Left ventricle myocardium inferior (tissue), 1 donor: ENCODE measurements at regions not wholly inside any gene's neighbourhood (a gene's known extent, or its start where the extent isn't known, plus 50 kb on each side); places are given as distances from the start of the nearest gene placed in this dataset.

Experiments
- DNase-seq: peaks from one replicate; pipeline ENCODE4 v3.0.0-alpha.2; 2020
- H3K27ac ChIP-seq: fragments of 200-600 bp; replicated peaks from 2 replicates; pipeline ENCODE4 v1.8.0; 2021
- H3K27me3 ChIP-seq: fragments of 200-600 bp; 2 replicates; pipeline ENCODE4 v1.8.0; 2021; ENCODE audit warnings: low read depth
- H3K36me3 ChIP-seq: fragments of 200-600 bp; 2 replicates; pipeline ENCODE4 v1.8.0; 2021
- H3K4me1 ChIP-seq: fragments of 200-600 bp; 2 replicates; pipeline ENCODE4 v1.8.0; 2021
- H3K4me3 ChIP-seq: fragments of 200-600 bp; 2 replicates; pipeline ENCODE4 v1.8.0; 2021; ENCODE audit warnings: mild to moderate bottlenecking, moderate library complexity
- H3K9me3 ChIP-seq: fragments of 200-600 bp; replicated peaks from 2 replicates; pipeline ENCODE4 v1.8.0; 2021
- intact Hi-C: fragments of 100-400 bp; cut with micrococcal nuclease; formaldehyde crosslinking; loops from one replicate; pipeline ENCODE4 v1.11.0; 2022
- TF ChIP-seq, protein P1 (sequence below): fragments of 200-600 bp; IDR thresholded peaks from 2 replicates; pipeline ENCODE4 v1.8.0; 2021; ENCODE audit warnings: antibody characterized with exemption, mild to moderate bottlenecking, borderline replicate concordance
- donor health status: DM: no; HTN: yes; CAD: no; lungs with severe emphysema.

DNA sequence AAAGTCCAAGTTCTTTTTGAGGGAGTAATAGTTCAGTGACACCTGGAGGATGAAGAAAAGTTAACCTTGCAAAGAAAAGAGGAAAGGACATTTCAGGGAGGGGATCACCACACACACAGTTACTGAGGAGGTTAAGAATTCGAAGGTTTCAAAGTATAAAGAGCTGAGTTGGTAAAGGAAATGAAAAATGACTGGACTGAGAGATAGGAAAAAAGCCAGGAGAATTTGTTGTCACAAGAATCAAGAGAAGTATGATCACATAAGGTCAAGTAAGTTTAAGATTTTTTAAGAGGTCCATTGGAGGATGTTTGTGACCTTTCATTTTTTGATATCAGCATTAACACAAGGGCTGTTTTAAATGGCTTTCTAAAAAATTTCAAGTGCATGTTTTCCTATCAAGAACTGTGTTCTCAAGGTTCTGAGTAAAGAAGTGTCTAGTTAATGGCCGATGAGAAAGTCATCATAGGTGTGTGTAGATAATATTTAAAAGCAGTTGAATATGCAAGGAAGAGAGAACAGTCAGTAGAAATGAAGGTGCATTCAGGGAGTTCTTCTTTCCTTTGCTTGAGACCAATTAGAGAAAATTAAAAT, 189.2 kb upstream of the RBMS3 start:
- H3K4me1 ChIP-seq, result no peaks in the 10 kb centered on the region
- H3K27me3 ChIP-seq, result no peaks in the 10 kb centered on the region
- TF ChIP-seq, protein P1, sequence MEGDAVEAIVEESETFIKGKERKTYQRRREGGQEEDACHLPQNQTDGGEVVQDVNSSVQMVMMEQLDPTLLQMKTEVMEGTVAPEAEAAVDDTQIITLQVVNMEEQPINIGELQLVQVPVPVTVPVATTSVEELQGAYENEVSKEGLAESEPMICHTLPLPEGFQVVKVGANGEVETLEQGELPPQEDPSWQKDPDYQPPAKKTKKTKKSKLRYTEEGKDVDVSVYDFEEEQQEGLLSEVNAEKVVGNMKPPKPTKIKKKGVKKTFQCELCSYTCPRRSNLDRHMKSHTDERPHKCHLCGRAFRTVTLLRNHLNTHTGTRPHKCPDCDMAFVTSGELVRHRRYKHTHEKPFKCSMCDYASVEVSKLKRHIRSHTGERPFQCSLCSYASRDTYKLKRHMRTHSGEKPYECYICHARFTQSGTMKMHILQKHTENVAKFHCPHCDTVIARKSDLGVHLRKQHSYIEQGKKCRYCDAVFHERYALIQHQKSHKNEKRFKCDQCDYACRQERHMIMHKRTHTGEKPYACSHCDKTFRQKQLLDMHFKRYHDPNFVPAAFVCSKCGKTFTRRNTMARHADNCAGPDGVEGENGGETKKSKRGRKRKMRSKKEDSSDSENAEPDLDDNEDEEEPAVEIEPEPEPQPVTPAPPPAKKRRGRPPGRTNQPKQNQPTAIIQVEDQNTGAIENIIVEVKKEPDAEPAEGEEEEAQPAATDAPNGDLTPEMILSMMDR, result no peak
- intact Hi-C loops, result no loop called here
- no peak overlapping the region for H3K4me3 ChIP-seq
- peaks cover 22% of the 10 kb centered on the region for H3K9me3 ChIP-seq
- no peak for DNase-seq
- H3K27ac ChIP-seq, result no peak overlapping the region
- no peaks in the 10 kb centered on the region for H3K36me3 ChIP-seq

DNA sequence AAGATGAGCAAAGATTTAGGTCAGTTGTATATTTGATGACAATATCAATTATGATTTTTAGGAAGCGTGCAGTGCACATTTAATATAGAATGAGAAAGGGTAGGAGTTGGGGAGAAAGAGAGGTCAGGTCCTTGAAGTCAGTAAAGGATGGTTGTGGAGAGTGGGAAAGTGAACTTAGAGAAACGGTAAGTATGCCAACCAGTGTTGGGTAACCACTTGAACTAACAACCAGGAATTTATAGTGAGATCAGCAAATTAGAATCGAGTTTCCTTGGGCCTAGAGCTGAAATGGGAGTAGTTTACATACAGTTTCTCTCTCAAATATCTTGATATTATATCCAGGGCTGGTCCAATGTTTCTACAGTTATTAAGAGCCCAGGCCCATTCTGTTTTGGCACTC, 188.5 kb upstream of the RBMS3 start:
- Histone ChIP-seq H3K27ac (no peak overlapping the region), H3K27me3 (no peaks in the 10 kb centered on the region), H3K9me3 (peaks cover 29% of the 10 kb centered on the region), H3K4me3 (no peak overlapping the region), H3K4me1 (no peaks in the 10 kb centered on the region), H3K36me3 (no peaks in the 10 kb centered on the region)
- DNase-seq, result no peak
- TF ChIP-seq, protein P1, result no peak
- intact Hi-C loops, result no loop called here

DNA sequence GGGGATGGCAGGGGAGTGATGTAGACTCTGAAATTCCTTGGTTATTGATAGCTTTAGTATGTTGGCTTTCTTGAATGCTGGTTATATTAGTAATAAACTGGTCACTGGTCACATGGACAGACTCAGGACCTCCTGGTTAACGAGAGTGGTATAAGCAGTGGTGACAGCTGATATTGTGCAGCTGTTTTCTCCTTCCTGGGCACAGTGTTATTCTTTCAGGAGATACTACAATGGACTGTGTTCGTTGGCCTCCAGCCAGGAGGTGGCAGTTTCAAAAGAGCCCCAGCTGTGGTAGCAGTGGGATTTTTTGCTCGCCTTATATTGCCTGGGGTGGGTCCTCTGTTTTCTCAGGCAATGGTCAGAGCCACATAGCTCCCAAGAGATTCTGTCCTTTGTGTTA, 181.6 kb upstream of the RBMS3 start:
- Histone ChIP-seq H3K9me3 (peaks cover 29% of the 10 kb centered on the region), H3K27me3 (no peaks in the 10 kb centered on the region), H3K36me3 (no peaks in the 10 kb centered on the region), H3K4me3 (no peak overlapping the region), H3K27ac (no peak overlapping the region), H3K4me1 (no peaks in the 10 kb centered on the region)
- TF ChIP-seq, protein P1, result no peak
- DNase-seq, result no peak
- intact Hi-C loops, result no loop called here

DNA sequence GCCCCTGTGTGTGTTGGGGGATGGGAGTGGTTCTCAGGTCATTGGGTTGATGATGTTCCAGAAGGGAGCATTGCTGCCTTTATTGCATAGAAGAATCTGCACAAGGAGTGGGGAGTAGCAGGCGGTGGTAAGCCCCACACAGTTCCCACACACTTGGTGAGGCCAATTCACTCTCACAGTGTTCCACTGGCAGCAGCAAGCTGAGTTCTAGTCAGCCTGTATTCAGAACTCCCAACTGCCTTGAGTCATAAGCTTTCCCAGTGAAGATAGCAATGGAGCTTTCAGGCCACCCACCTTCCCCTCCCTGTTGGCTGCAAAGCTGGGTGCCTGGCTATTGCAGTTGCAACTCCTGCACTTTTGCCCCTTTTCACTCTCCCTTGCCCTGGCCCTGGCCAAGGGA, 181.1 kb upstream of the RBMS3 start:
- intact Hi-C loops, result no loop called here
- TF ChIP-seq, protein P1, result no peak
- no peak overlapping the region for H3K27ac ChIP-seq
- H3K4me3 ChIP-seq, result no peak overlapping the region
- no peaks in the 10 kb centered on the region for H3K27me3 ChIP-seq
- no peaks in the 10 kb centered on the region for H3K4me1 ChIP-seq
- DNase-seq, result no peak
- H3K36me3 ChIP-seq, result no peaks in the 10 kb centered on the region
- peaks cover 26% of the 10 kb centered on the region for H3K9me3 ChIP-seq

DNA sequence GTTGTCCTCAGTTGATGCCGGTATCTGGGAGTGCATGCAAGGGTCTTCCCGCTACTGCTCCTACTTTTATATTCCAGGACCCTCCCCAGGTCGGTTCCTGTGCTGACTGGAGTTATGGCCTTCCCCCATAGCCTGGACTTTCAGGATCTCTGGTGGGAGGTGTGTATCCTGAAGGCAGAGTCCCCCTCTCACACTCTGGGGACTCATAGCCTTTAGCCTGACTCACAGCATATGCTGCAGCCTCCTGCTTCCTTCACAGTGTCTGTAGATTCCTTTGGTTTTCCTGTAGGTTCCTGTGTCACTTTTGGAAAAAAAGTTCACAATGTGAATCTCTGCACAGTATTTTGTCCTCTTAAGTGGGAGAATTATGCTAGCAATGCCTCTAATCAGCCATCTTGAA, 180.6 kb upstream of the RBMS3 start:
- TF ChIP-seq, protein P1, result no peak
- Histone ChIP-seq H3K9me3 (peaks cover 26% of the 10 kb centered on the region), H3K27ac (no peak overlapping the region), H3K36me3 (no peaks in the 10 kb centered on the region), H3K27me3 (no peaks in the 10 kb centered on the region), H3K4me3 (no peak overlapping the region), H3K4me1 (no peaks in the 10 kb centered on the region)
- DNase-seq, result no peak
- intact Hi-C loops, result no loop called here

DNA sequence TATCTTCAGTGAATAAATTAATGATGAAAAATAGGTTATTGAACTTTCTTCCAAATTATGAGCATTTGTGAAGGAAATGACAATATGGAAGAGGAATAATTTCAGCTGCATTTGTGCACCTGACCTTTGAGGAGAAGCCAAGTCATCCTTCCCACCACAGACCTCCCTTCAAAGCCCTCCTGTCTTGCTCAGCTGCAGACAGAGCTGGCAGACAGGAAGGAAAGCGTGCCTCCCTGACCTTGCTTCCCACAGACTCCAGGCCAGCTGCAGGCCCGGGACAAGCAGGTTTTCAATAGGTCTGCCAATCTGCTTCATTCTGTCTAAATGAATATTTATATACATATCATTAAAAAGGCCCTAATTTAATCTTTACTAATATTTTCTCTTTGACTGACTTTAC, 152.9 kb upstream of the RBMS3 start:
- H3K27ac ChIP-seq, result no peak overlapping the region
- no peaks in the 10 kb centered on the region for H3K9me3 ChIP-seq
- no peaks in the 10 kb centered on the region for H3K27me3 ChIP-seq
- H3K4me1 ChIP-seq, result no peaks in the 10 kb centered on the region
- no peaks in the 10 kb centered on the region for H3K36me3 ChIP-seq
- no peak overlapping the region for H3K4me3 ChIP-seq
- no peak for DNase-seq
- intact Hi-C loops, result no loop called here
- TF ChIP-seq, protein P1, result no peak
